ENCODE measurements at regions not wholly inside any gene's neighbourhood (a gene's known extent, or its start where the extent isn't known, plus 50 kb on each side); places are given as distances from the start of the nearest gene placed in this dataset.

DNA sequence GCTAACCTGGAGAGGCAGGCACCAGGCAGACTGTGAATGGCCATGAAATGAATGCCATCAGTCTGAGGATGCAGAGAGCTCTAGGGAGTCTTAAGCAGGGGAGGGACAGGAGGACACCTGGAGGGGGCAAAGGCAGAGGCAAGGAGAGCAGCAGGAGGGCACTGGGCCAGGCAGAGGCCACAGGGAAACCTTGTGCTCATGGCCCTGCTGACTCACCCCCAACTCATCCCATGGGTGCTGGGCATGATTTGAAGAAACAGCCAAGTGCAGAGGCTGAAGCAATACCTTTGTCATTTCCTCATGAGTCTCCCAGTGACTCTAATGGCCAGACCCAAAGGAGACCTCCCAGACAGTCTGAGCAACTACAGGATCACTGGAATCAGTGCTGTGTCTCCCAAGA lies 141.4 kb downstream of the TMEM132E start:
- no peak for DNase-seq (ENCODE audit: extremely low read depth in 1 of 11, low read depth in 9 of 11, low spot score in 4 of 11)

DNA sequence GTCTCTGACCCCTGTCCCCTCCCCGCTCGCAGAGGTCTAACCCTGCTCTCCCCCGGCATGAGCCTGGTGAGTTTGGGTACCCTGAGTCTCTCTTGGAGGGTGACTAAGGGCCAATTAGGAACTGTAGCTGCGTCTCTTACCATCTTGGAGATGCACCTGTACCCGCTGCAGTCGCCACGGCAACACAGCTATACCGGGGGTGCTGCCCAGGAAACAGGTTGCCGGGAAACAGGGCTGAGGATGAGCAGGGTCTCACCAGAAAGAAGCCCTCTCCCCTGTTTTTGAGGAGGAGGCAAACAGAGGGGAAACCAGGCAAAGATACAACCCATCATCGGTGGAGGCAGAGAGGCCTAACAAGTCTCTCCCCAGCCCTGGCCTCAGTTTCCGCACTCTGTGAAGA lies 140.2 kb downstream of the TMEM132E start:
- DNase-seq (ENCODE audit: extremely low read depth in 1 of 11, low read depth in 9 of 11, low spot score in 4 of 11) = no peak

DNA sequence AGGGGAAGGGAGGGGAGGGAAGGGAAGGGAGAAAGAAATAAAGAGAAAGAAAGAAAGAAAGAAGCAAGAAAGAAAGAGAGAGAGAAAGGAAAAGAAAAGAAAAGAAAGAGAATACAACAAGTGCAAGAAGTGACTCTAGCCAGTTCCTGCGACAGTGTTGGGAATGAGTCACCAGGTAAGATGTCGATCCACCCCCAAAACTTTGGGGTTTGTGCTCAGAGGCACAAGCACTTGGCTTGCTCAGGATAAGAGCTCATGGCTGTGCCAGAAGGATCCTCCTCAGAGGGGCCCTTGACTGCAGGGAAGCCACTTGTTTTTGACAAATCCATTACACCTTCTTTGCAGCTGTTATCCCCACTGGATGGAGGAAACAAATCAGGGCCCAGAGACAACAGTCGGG lies 137.7 kb downstream of the TMEM132E start:
- no peak for DNase-seq (ENCODE audit: extremely low read depth in 1 of 11, low read depth in 9 of 11, low spot score in 4 of 11)

GRCh38 chr17:34716291-34716690 lies 136.9 kb downstream of the TMEM132E start:
- DNase-seq (ENCODE audit: extremely low read depth in 1 of 11, low read depth in 9 of 11, low spot score in 4 of 11) = no peak

DNA sequence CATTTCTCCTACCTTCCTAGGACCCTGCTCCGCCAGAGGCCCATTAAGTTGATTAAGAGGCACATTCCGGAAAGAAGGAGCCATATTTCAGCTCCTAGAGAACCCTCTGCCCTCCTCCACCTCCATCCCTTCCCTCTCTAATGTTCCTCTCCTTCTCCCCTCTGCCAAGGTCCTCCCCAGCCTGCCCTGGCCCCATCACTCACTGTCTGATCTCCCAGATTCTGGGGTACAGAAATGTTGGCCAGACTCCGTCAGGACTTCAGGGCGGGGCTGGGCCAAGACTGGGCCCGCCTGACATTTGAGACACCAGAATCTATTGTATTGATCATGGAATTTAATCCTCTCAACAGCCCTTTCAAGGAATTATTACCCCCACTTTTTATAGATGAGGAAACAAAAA lies 136.1 kb downstream of the TMEM132E start:
- DNase-seq (ENCODE audit: extremely low read depth in 1 of 11, low read depth in 9 of 11, low spot score in 4 of 11) = no peak

- DNase-seq (ENCODE audit: extremely low read depth in 1 of 11, low read depth in 9 of 11, low spot score in 4 of 11) = no peak
These were observed 135.4 kb downstream of the TMEM132E start for GRCh38 chr17:34714475-34715410.

GRCh38 chr17:34713687-34714086 lies 134.3 kb downstream of the TMEM132E start:
- no peak for DNase-seq (ENCODE audit: extremely low read depth in 1 of 11, low read depth in 9 of 11, low spot score in 4 of 11)

- DNase-seq (ENCODE audit: extremely low read depth in 1 of 11, low read depth in 9 of 11, low spot score in 4 of 11) = no peak
These were observed 133.3 kb downstream of the TMEM132E start for GRCh38 chr17:34712481-34713195.

- DNase-seq (ENCODE audit: extremely low read depth in 1 of 11, low read depth in 9 of 11, low spot score in 4 of 11) = no peak
These were observed 132.3 kb downstream of the TMEM132E start for GRCh38 chr17:34711646-34712045.

DNA sequence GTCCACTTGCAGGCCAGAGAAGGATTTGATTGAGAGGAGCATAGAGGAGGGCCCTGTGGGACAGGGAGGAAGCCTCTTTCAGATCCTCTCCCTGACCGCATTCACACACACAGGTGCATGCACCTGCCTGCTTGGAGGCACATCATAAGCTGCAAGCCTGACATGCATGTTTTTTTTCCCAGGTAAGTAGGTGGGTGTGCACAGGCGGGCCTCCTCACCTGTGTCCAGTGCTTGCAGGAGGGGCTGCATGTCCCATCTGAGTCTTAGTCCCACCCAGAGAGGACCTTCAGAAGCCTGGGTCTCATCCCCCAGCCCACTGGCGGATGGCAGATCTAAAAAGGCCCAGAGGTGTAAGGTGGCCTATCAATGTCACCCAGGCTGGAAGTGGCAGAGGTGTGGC lies 130.8 kb downstream of the TMEM132E start:
- DNase-seq (ENCODE audit: extremely low read depth in 1 of 11, low read depth in 9 of 11, low spot score in 4 of 11) = no peak

DNA sequence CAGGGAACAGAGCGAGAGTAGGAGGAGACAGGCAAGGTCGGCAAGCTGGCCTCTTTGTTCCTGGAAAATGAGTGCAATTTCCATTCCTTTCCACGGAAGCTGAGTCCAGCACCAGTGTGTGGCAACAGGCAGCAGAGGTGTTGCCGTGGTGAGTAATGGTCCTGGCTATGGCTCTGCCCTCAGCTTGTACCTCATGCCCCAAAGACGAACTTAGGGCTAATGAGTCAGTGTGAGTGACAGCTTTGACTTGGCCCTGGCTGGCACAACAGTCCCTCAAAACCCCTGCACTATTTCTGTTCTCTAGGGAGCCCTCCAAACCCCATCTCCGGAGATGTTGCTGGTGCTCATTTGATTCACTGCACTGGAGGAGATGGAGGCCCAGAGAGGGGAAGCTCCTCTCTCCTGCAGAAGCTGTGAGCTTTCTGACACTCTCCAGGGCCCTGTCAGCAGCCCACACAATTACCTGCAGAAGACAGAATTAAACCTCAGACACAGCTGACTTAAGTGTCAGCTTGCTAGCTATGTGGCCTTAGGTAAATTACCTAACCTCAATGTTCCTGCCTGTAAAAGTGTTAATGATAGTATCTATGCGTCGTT lies 129.9 kb downstream of the TMEM132E start:
- no peak for DNase-seq (ENCODE audit: extremely low read depth in 1 of 11, low read depth in 9 of 11, low spot score in 4 of 11)

DNA sequence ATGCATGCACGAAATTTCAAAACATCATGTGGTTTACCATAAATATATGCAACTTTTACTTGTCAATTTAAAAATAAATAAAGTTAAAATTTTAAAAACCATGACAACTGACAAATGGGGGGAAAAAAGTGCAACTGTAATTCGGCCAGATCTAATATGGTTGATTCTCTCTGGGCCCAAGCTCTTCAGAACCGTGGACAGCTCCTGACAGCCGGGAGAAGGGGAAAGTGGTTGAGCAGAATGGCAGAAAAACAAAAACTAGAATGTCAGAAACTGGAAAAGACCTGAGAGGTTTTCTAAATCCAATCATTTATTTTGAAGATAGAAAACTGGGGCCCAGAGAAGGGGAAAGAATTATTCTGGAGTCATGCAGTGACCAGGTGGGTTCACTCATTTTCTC lies 126.6 kb downstream of the TMEM132E start:
- DNase-seq (ENCODE audit: extremely low read depth in 1 of 11, low read depth in 9 of 11, low spot score in 4 of 11) = peak; percentile 13 to 68 (median 48)

- DNase-seq (ENCODE audit: extremely low read depth in 1 of 11, low read depth in 9 of 11, low spot score in 4 of 11) = peak; percentile 37 to 79 (median 64)
These were observed 124.2 kb downstream of the TMEM132E start for GRCh38 chr17:34703533-34703932.

GRCh38 chr17:34699181-34699580 lies 119.8 kb downstream of the TMEM132E start:
- DNase-seq (ENCODE audit: extremely low read depth in 1 of 11, low read depth in 9 of 11, low spot score in 4 of 11) = no peak

DNA sequence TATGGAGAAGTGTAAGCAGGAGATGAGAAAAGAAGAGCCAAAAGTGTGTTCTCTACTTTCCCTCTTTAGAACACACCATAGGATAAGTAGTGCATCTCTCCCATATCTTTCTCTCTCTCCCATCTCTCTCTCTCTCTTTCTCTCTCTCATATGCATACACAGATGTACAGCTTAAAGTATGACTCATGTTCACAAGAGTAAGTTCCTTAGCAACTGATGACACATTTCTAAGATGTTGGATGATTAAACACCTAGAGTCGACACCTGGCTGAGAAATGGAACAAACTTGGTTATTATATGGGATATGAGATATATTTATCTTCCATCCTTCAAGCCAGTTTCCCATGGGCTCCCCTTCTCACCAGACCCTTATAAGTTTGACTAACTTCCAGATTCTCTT lies 113.5 kb downstream of the TMEM132E start:
- DNase-seq (ENCODE audit: extremely low read depth in 1 of 11, low read depth in 9 of 11, low spot score in 4 of 11) = no peak

Data from renal cortex interstitium (tissue), 11 donors.